Keratinocyte (primary cell): ENCODE measurements at regions not wholly inside any gene's neighbourhood (a gene's known extent, or its start where the extent isn't known, plus 50 kb on each side); places are given as distances from the start of the nearest gene placed in this dataset.

ENCODE experiments used
- DNase-seq: peaks from one replicate; pipeline ENCODE4 v3.0.0-alpha.2; 2011; ENCODE audit warnings: low read depth, missing footprints, low spot score
- FAIRE-seq: peaks from 2 replicates; lab custom pipeline; 2011; peaks lifted over from hg19 to GRCh38; lab: Jason Lieb, UNC
- H2AFZ ChIP-seq: 2 replicates; pipeline ENCODE4 v1.6.0; 2012; ENCODE audit warnings: low read length, control low read depth, inconsistent platforms; ENCODE audit not compliant: control insufficient read depth
- H3K27ac ChIP-seq: 2 replicates; pipeline ENCODE4 v1.5.1; 2011; ENCODE audit warnings: low read length; ENCODE audit not compliant: control insufficient read depth, insufficient read depth
- H3K27me3 ChIP-seq: 3 replicates; pipeline ENCODE4 v1.6.0; 2011; ENCODE audit warnings: low read length; ENCODE audit not compliant: control insufficient read depth, insufficient read depth; ENCODE audit errors: extremely low read depth
- H3K36me3 ChIP-seq, 2 experiments: 2 replicates in 1 of 2; 3 replicates in 1 of 2; pipeline ENCODE4 v1.5.1; 2011; ENCODE audit warnings: low read length in 2 of 2, mild to moderate bottlenecking in 1 of 2; ENCODE audit not compliant: control insufficient read depth in 2 of 2, insufficient read depth in 2 of 2; ENCODE audit errors: extremely low read depth in 1 of 2
- H3K4me1 ChIP-seq: 3 replicates; pipeline ENCODE4 v1.5.1; 2011; ENCODE audit warnings: low read length; ENCODE audit not compliant: control insufficient read depth, insufficient read depth; ENCODE audit errors: extremely low read depth
- H3K4me2 ChIP-seq: 3 replicates; pipeline ENCODE4 v1.6.0; 2011; ENCODE audit warnings: low read depth, low read length; ENCODE audit not compliant: control insufficient read depth, insufficient read depth; ENCODE audit errors: extremely low read depth
- H3K4me3 ChIP-seq, 3 experiments: fragments of 200-600 bp in 1 of 3; sonication (generic) in 1 of 3; 2 replicates in 2 of 3; 3 replicates in 1 of 3; pipeline ENCODE4 v1.5.1; 2011 to 2016; ENCODE audit warnings: low read length in 3 of 3, mild to moderate bottlenecking in 3 of 3, control low read depth in 2 of 3, inconsistent platforms in 1 of 3, low read depth in 1 of 3, mixed read lengths in 1 of 3, mixed run types in 1 of 3, moderate library complexity in 1 of 3; ENCODE audit not compliant: control insufficient read depth in 2 of 3, insufficient read depth in 2 of 3; ENCODE audit errors: extremely low read depth in 1 of 3
- H3K79me2 ChIP-seq: 2 replicates; pipeline ENCODE4 v1.6.0; 2012; ENCODE audit warnings: low read length; ENCODE audit not compliant: control insufficient read depth, insufficient read depth
- H3K9ac ChIP-seq: 3 replicates; pipeline ENCODE4 v1.6.0; 2011; ENCODE audit warnings: low read length; ENCODE audit not compliant: control insufficient read depth, insufficient read depth; ENCODE audit errors: extremely low read depth
- H3K9me1 ChIP-seq: 3 replicates; pipeline ENCODE4 v1.6.0; 2011; ENCODE audit warnings: low read length; ENCODE audit not compliant: control insufficient read depth, insufficient read depth; ENCODE audit errors: extremely low read depth
- H3K9me3 ChIP-seq: 2 replicates; pipeline ENCODE4 v1.5.1; 2012; ENCODE audit warnings: low read depth, low read length; ENCODE audit not compliant: control insufficient read depth
- H4K20me1 ChIP-seq: 3 replicates; pipeline ENCODE4 v1.6.0; 2011; ENCODE audit warnings: low read length; ENCODE audit not compliant: control insufficient read depth, insufficient read depth; ENCODE audit errors: extremely low read depth
- EZH2 ChIP-seq: IDR thresholded peaks from one replicate; pipeline ENCODE4 v1.6.1; 2012; ENCODE audit warnings: inconsistent platforms, mild to moderate bottlenecking, low read length, moderate library complexity
- dilution Hi-C: fragments of 300-500 bp; cut with MboI; formaldehyde crosslinking; loops from one replicate; pipeline ENCODE4 v1.7.0; 2020; ENCODE audit warnings: low sequenced_read_pairs; ENCODE audit not compliant: extremely low pct_ligation_motif_present
- TF ChIP-seq, protein P1 (sequence below), 3 experiments: IDR thresholded peaks in 1 of 3; conservative IDR thresholded peaks in 1 of 3; optimal IDR thresholded peaks in 1 of 3; 2 replicates in 2 of 3; 3 replicates in 1 of 3; pipeline versions ENCODE3 to v1.5.1; 2011; ENCODE audit warnings: low read length in 3 of 3, mild to moderate bottlenecking in 3 of 3, moderate library complexity in 2 of 3, control low read depth in 1 of 3, inconsistent platforms in 1 of 3; ENCODE audit not compliant: insufficient read depth in 2 of 3; ENCODE audit errors: extremely low read depth in 1 of 3

DNA sequence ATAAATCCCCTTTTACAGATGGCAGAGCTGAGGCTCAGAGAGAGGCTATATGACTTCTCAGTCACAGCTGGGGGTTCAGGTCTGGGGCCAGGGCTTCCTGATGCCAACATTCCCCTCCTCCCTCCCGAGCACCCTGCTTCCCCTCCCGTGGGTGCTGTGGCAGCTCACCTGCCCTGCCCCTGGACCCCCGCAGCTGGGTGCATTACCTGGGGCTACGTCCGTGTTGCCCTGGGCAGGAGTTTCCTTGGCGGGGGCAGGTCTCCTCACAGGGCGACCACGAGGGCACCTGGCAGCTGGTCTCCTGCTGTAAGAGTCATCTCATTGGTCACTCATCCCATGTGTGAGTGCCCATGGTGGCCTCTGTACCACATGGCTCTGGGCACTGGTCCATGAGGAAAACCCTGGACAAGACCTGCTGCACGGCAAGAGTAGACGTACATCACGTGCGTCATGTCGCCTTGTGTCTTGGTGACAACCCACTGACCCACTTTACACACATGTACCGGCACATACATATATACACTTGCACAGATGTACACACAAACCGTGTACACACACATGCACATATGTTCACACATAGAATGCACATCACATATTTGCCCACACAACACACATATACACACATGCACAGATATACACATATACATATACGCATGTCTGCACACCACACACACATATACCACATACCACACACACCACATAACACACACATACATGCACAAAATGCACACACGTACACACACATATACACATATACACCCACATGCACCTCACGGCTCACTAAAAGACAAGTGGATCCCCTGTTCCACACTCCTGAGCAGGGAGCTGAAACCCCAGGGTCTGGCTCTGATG is 134.0 kb downstream of the FOXL1 start:
- TF ChIP-seq, protein P1, sequence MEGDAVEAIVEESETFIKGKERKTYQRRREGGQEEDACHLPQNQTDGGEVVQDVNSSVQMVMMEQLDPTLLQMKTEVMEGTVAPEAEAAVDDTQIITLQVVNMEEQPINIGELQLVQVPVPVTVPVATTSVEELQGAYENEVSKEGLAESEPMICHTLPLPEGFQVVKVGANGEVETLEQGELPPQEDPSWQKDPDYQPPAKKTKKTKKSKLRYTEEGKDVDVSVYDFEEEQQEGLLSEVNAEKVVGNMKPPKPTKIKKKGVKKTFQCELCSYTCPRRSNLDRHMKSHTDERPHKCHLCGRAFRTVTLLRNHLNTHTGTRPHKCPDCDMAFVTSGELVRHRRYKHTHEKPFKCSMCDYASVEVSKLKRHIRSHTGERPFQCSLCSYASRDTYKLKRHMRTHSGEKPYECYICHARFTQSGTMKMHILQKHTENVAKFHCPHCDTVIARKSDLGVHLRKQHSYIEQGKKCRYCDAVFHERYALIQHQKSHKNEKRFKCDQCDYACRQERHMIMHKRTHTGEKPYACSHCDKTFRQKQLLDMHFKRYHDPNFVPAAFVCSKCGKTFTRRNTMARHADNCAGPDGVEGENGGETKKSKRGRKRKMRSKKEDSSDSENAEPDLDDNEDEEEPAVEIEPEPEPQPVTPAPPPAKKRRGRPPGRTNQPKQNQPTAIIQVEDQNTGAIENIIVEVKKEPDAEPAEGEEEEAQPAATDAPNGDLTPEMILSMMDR (optimal IDR thresholded peaks at IDR 0.05 in 1 of 3, IDR thresholded peaks at IDR 0.05 in 1 of 3, conservative IDR thresholded peaks at IDR 0.05 in 1 of 3; ENCODE audit: extremely low read depth in 1 of 3, insufficient read depth in 2 of 3, low read length in 3 of 3) = no peak
- TF ChIP-seq EZH2 = no peak
- Histone ChIP-seq H4K20me1 (no peaks in the 10 kb centered on the region), H3K9ac (no peak overlapping the region), H3K4me2 (no peak overlapping the region), H3K9me3 (peaks cover 2% of the 10 kb centered on the region), H3K27me3 (no peaks in the 10 kb centered on the region), H2AFZ (no peak overlapping the region), H3K36me3 (no peaks in the 10 kb centered on the region), H3K27ac (no peak overlapping the region), H3K4me1 (no peaks in the 10 kb centered on the region), H3K79me2 (no peaks in the 10 kb centered on the region), H3K4me3 (no peak overlapping the region), H3K9me1 (no peaks in the 10 kb centered on the region)
- FAIRE-seq = no peak
- DNase-seq = no peak
- dilution Hi-C loops = no loop called here

DNA sequence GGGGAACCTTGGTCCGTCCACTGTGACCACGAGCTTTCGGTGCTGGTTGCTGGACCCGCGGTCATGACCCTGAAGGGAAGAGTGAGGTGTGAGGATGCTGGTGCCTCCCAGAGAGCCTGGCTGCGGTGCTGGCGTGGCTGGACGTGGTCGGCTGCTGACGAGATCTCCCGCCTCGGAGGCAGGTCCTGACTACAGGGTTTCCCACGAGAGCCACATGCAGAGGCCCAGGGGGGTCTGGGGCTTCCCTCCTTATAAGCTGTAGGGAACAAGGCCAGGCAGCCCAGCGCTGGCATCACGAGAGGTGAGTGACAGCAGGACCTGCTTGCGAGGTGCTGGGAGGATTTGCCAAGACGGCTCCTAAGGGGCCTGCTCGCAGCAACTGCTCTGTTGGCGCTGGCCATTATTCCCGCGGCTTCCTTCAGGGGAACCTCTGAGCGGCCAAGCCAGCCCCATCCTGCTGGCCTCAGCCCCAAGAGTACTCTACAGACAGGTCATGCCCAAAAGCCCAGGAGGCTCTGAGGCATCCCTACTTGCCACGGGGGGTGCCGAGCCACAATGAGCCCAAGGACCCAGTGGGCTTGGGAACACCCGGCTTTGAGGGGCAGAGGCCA is 134.8 kb downstream of the FOXL1 start:
- Histone ChIP-seq H3K27me3 (no peaks in the 10 kb centered on the region), H3K9me1 (no peaks in the 10 kb centered on the region), H3K9me3 (peaks cover 2% of the 10 kb centered on the region), H3K36me3 (no peaks in the 10 kb centered on the region), H3K79me2 (no peaks in the 10 kb centered on the region), H3K4me3 (no peak overlapping the region), H3K9ac (no peak overlapping the region), H4K20me1 (no peaks in the 10 kb centered on the region), H3K4me1 (no peaks in the 10 kb centered on the region), H3K27ac (no peak overlapping the region), H2AFZ (no peak overlapping the region), H3K4me2 (no peak overlapping the region)
- dilution Hi-C loops = no loop called here
- TF ChIP-seq, protein P1 (optimal IDR thresholded peaks at IDR 0.05 in 1 of 3, IDR thresholded peaks at IDR 0.05 in 1 of 3, conservative IDR thresholded peaks at IDR 0.05 in 1 of 3; ENCODE audit: extremely low read depth in 1 of 3, insufficient read depth in 2 of 3, low read length in 3 of 3) = no peak
- no peak for TF ChIP-seq EZH2
- DNase-seq (no peak), FAIRE-seq (no peak)
